H54 (cell line): ENCODE measurements at regions not wholly inside any gene's neighbourhood (a gene's known extent, or its start where the extent isn't known, plus 50 kb on each side); places are given as distances from the start of the nearest gene placed in this dataset.

Experiments used
- DNase-seq: peaks from one replicate; pipeline ENCODE4 v3.0.0; 2011; ENCODE audit warnings: low spot score, mixed read lengths; ENCODE audit not compliant: insufficient read length
- FAIRE-seq: peaks from 3 replicates; lab custom pipeline; 2011; peaks lifted over from hg19 to GRCh38; lab: Jason Lieb, UNC
- POLR2A ChIP-seq: IDR thresholded peaks from 2 replicates; pipeline ENCODE4 v1.6.1; 2011; ENCODE audit warnings: low read depth, mild to moderate bottlenecking, low read length

GRCh38 chr5:109935833-109936490 is 246.2 kb downstream of the MAN2A1 start:
- no peak for TF ChIP-seq POLR2A
- FAIRE-seq (no peak), DNase-seq (no peak)

GRCh38 chr5:109936996-109937395 is 247.3 kb downstream of the MAN2A1 start:
- TF ChIP-seq POLR2A: no peak
- FAIRE-seq: no peak
- DNase-seq: no peak

- no peak for DNase-seq
- no peak for TF ChIP-seq POLR2A
- no peak for FAIRE-seq
Measured at GRCh38 chr5:109937951-109938350, 248.2 kb downstream of the MAN2A1 start.

- no peak for TF ChIP-seq POLR2A
- DNase-seq (no peak), FAIRE-seq (no peak)
Measured at GRCh38 chr5:109938453-109938852, 248.7 kb downstream of the MAN2A1 start.

GRCh38 chr5:109939116-109939682 is 249.5 kb downstream of the MAN2A1 start:
- no peak for DNase-seq
- TF ChIP-seq POLR2A: no peak
- no peak for FAIRE-seq

GRCh38 chr5:109942646-109943045 is 252.9 kb downstream of the MAN2A1 start:
- TF ChIP-seq POLR2A: no peak
- DNase-seq: no peak
- no peak for FAIRE-seq

GRCh38 chr5:109943701-109944235 is 254.0 kb downstream of the MAN2A1 start:
- no peak for TF ChIP-seq POLR2A
- FAIRE-seq: no peak
- no peak for DNase-seq

- DNase-seq (no peak), FAIRE-seq (no peak)
- TF ChIP-seq POLR2A: no peak
Measured at GRCh38 chr5:109944461-109944860, 254.7 kb downstream of the MAN2A1 start.

- DNase-seq: no peak
- FAIRE-seq: no peak
- no peak for TF ChIP-seq POLR2A
Measured at GRCh38 chr5:109945097-109945678, 255.5 kb downstream of the MAN2A1 start.

- FAIRE-seq (no peak), DNase-seq (no peak)
- TF ChIP-seq POLR2A: no peak
Measured at GRCh38 chr5:109945723-109946480, 256.2 kb downstream of the MAN2A1 start.

GRCh38 chr5:109946610-109947009 is 256.9 kb downstream of the MAN2A1 start:
- DNase-seq: no peak
- no peak for TF ChIP-seq POLR2A
- FAIRE-seq: no peak

GRCh38 chr5:109947667-109948066 is 257.9 kb downstream of the MAN2A1 start:
- FAIRE-seq (no peak), DNase-seq (no peak)
- no peak for TF ChIP-seq POLR2A

GRCh38 chr5:109950634-109951033 is 260.9 kb downstream of the MAN2A1 start:
- no peak for TF ChIP-seq POLR2A
- FAIRE-seq: no peak
- no peak for DNase-seq

- no peak for DNase-seq
- TF ChIP-seq POLR2A: no peak
- FAIRE-seq: no peak
Measured at GRCh38 chr5:109951348-109951747, 261.6 kb downstream of the MAN2A1 start.
